AG10803 (cell line): ENCODE measurements at regions not wholly inside any gene's neighbourhood (a gene's known extent, or its start where the extent isn't known, plus 50 kb on each side); places are given as distances from the start of the nearest gene placed in this dataset.

Experiments used
- DNase-seq: peaks from one replicate; pipeline ENCODE4 v3.0.0; 2010; ENCODE audit warnings: low read depth
- H3K4me3 ChIP-seq: 2 replicates; pipeline ENCODE4 v1.5.1; 2011; ENCODE audit warnings: mild to moderate bottlenecking, low read length, control low read depth
- TF ChIP-seq, protein P1 (sequence below): conservative IDR thresholded peaks from 2 replicates; pipeline ENCODE4 v1.5.1; 2011; ENCODE audit warnings: mild to moderate bottlenecking, low read length, control low read depth, inconsistent platforms

DNA sequence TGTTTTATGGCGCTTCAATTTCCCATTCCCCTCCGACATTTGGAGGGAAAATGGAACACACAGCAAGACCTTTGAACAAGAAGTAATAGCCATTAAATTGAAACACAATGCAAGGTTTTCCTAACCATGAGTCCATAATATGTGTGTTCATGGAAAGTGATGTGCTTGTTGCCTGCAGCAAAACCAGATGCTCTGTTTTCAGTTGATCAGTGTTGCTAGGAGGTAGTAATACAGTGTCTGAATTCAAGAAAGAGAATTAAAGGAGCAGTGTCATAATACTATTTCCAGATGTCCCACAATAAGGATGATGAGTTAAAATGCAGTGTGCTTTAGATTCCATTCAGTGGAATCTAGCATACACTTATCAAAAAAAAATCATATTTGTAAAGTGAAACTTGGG is 637.4 kb upstream of the API5 start:
- no peak overlapping the region for H3K4me3 ChIP-seq
- DNase-seq = no peak
- TF ChIP-seq, protein P1, sequence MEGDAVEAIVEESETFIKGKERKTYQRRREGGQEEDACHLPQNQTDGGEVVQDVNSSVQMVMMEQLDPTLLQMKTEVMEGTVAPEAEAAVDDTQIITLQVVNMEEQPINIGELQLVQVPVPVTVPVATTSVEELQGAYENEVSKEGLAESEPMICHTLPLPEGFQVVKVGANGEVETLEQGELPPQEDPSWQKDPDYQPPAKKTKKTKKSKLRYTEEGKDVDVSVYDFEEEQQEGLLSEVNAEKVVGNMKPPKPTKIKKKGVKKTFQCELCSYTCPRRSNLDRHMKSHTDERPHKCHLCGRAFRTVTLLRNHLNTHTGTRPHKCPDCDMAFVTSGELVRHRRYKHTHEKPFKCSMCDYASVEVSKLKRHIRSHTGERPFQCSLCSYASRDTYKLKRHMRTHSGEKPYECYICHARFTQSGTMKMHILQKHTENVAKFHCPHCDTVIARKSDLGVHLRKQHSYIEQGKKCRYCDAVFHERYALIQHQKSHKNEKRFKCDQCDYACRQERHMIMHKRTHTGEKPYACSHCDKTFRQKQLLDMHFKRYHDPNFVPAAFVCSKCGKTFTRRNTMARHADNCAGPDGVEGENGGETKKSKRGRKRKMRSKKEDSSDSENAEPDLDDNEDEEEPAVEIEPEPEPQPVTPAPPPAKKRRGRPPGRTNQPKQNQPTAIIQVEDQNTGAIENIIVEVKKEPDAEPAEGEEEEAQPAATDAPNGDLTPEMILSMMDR = no peak

DNA sequence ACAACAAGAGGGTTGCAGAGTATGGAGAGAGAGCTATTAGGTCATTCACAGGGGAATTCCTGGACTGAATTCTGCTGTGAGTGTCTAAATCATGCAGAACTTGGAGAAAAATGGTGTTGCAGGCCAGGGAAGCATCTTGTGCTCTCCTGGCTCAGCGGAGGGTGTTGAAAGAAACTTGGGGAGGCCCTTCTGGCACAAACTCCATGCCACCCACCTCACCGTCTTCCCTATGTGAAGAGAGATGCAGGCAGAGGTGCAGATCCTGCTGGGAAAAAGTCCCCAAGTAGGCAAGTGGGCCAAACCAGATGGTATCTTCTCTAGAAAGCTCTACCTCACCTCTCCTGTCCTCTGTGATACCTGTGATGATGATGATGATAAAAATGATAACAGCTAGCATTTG is 604.3 kb upstream of the API5 start:
- TF ChIP-seq, protein P1 = no peak
- no peak overlapping the region for H3K4me3 ChIP-seq
- no peak for DNase-seq

DNA sequence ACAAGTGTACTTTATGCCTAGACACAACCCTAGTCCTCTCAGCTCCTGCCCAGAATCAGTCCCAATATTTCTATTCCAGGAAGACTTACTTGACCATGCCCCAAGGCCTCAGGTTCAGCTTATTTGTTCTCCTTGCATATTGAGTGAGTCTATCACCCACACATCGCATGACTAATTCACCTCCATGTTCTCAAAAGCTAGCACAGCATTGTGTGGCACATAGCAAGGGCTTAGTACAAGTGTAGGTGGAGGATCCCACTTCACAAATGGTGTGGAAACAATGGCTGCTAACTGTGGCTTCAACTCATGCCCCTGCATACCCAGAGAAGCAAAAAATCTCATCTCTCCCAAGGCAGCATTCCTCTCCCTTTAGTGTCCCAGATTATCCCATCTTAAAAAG is 602.6 kb upstream of the API5 start:
- TF ChIP-seq, protein P1 = no peak
- no peak for DNase-seq
- no peak overlapping the region for H3K4me3 ChIP-seq

DNA sequence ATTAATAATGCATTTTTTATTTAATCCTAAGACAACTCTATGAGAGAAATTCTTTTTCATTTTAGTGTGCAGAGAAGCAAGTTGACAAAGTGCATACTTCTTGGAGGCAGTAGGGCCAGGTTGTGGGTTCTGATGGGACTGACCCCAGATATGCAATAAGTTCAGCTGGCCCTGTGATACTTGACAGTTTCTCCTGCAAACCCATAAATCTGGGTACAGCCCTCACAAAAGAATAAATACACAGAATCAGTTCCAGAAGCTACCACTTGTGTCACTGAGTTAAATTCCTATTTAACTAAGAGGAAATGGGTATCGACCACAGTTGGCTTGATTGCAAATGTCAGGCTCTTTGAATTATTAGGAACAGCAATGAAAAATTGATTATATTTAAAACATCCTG is 598.5 kb upstream of the API5 start:
- TF ChIP-seq, protein P1 = no peak
- no peak for DNase-seq

DNA sequence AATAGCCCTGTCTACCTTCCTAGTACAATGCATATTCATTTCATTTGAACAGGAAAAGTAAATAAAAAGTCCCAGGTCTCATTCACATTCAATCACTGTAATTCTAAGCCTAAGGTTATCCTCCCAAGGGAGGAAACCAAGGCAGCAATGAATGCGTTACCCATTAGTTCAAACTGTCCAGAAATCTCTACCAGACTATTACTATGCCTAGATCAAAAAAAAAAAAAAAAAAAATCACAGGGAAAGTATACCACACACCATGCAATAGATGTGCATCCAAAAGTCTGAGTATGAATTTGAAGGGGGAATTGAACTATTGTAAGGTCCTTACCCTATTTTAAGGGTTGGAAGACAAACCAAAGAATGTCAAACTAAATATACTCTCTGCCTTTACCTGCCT is 598.0 kb upstream of the API5 start:
- DNase-seq = no peak
- no peak overlapping the region for H3K4me3 ChIP-seq
- TF ChIP-seq, protein P1 = no peak

More for the DNA sequence above, 598.5 kb upstream of the API5 start:
- no peak overlapping the region for H3K4me3 ChIP-seq

DNA sequence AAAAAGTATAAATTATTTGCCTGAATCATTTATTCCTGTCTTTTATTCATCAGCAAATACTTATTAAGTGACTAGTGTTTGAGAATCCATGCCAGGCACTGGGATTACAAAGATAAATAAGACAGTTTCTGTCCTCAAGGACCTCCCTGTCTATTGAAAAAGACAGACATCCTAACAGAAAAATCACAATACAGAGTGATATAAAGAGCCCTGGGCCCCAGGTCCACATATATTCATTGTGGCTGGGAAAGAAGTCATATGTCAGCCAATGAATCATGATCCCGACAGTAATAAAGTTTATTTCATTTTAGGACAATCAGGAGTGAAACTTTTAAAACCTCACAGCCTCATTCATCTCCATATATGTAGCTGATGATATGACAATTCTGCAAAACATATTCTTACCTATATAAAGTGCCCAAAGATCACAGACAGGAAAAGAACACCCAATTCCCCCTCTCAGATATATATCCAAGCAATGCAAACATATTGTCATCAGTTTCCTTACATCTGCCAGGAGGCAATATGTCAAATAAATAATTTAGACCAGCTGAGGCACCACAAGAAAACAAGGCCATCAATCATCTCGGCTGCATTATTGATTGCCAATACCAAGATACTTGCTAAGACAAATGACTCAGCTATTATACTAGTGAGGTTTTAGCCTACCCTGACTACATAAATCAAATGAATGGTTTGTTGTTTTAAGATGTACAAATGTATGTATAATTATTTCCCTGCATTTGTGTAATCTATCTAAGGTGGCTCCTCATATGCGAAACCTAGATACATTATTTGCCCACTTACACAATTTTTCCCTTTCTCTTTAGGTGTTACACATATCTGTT is 590.9 kb upstream of the API5 start:
- H3K4me3 ChIP-seq = no peak overlapping the region
- DNase-seq = no peak
- TF ChIP-seq, protein P1 = no peak

DNA sequence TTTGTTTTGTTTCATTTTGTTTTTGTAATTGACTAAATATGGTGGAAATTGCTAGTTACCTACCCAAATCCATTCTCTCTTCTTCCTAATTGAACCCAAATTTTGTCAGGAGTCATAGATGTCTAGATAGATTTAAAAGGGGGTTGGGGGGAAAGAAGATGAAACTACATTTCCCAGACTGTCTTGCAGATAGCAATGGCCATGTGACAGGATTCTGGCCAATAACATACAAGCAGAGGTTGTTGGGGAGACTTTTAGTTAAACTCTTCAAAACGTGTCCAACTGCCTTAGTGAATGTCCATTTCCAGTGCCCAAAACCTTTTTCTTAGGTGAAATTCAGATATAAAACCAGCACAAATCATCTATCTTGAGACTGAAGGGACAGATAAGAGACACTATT is 583.9 kb upstream of the API5 start:
- TF ChIP-seq, protein P1 = no peak
- H3K4me3 ChIP-seq = no peak overlapping the region
- DNase-seq = no peak
